Thyroid gland (tissue), 4 donors: ENCODE measurements at regions not wholly inside any gene's neighbourhood (a gene's known extent, or its start where the extent isn't known, plus 50 kb on each side); places are given as distances from the start of the nearest gene placed in this dataset.

Experiments
- DNase-seq, 2 donors: peaks; one replicate each; pipeline ENCODE4 v3.0.0-alpha.2; 2019
- H3K27ac ChIP-seq, 3 donors: fragments of 200-600 bp; sonication (generic); 1 replicate in 2 of 3; 2 replicates in 1 of 3; pipeline ENCODE4 v1.5.1; 2016 to 2019; ENCODE audit warnings: mild to moderate bottlenecking in 1 of 3, moderate library complexity in 1 of 3
- H3K27me3 ChIP-seq: fragments of 200-600 bp; sonication (generic); one replicate; pipeline ENCODE4 v1.5.1; 2019
- H3K36me3 ChIP-seq, 2 donors: fragments of 200-600 bp; sonication (generic); one replicate each; pipeline ENCODE4 v1.5.1; 2016 to 2019
- H3K4me1 ChIP-seq, 2 donors: fragments of 200-600 bp; sonication (generic); one replicate each; pipeline ENCODE4 v1.5.1; 2017 to 2019
- H3K4me3 ChIP-seq, 3 donors: fragments of 200-600 bp; sonication (generic); replicated peaks in 1 of 3; 1 replicate in 2 of 3; 2 replicates in 1 of 3; pipeline ENCODE4 v1.5.1; 2016; ENCODE audit warnings: mild to moderate bottlenecking in 1 of 3
- H3K9me3 ChIP-seq: fragments of 200-600 bp; sonication (generic); one replicate; pipeline ENCODE4 v1.5.1; 2017
- POLR2A ChIP-seq, 2 donors: fragments of 450-650 bp; IDR thresholded peaks; one replicate each; pipeline ENCODE4 v1.6.1; 2017; ENCODE audit warnings: antibody characterized with exemption in 2 of 2, mild to moderate bottlenecking in 2 of 2, moderate library complexity in 1 of 2
- WGBS, 2 donors: methylation state at CpG; one replicate each; pipeline ENCODE4 v1.1.5; 2017; 5-methylcytosine and 5-hydroxymethylcytosine counted together
- intact Hi-C: fragments of 100-400 bp; cut with DNase I; formaldehyde crosslinking; loops from one replicate; pipeline ENCODE4 v1.15.1; 2023
- TF ChIP-seq, protein P1 (sequence below), 6 experiments: fragments of 200-600 bp in 3 of 6; fragments of 450-650 bp in 3 of 6; sonication (generic) in 3 of 6; IDR thresholded peaks; one replicate each; pipeline ENCODE4 v1.5.1; 2016 to 2019; ENCODE audit warnings: antibody characterized with exemption in 6 of 6, mild to moderate bottlenecking in 2 of 6, inconsistent platforms in 1 of 6, moderate library complexity in 1 of 6

GRCh38 chr2:182589121-182589520 lies 126.9 kb upstream of the DNAJC10 start:
- no peaks in the 10 kb centered on the region for H3K4me1 ChIP-seq
- no peaks in the 10 kb centered on the region for H3K27me3 ChIP-seq
- no peaks in the 10 kb centered on the region for H3K9me3 ChIP-seq
- H3K4me3 ChIP-seq: no peak overlapping the region
- TF ChIP-seq, protein P1, sequence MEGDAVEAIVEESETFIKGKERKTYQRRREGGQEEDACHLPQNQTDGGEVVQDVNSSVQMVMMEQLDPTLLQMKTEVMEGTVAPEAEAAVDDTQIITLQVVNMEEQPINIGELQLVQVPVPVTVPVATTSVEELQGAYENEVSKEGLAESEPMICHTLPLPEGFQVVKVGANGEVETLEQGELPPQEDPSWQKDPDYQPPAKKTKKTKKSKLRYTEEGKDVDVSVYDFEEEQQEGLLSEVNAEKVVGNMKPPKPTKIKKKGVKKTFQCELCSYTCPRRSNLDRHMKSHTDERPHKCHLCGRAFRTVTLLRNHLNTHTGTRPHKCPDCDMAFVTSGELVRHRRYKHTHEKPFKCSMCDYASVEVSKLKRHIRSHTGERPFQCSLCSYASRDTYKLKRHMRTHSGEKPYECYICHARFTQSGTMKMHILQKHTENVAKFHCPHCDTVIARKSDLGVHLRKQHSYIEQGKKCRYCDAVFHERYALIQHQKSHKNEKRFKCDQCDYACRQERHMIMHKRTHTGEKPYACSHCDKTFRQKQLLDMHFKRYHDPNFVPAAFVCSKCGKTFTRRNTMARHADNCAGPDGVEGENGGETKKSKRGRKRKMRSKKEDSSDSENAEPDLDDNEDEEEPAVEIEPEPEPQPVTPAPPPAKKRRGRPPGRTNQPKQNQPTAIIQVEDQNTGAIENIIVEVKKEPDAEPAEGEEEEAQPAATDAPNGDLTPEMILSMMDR (IDR thresholded peaks at IDR 0.05): no peak
- no peak for TF ChIP-seq POLR2A (IDR thresholded peaks at IDR 0.05)
- no peaks in the 10 kb centered on the region for H3K36me3 ChIP-seq
- intact Hi-C loops: no loop called here
- no peak overlapping the region for H3K27ac ChIP-seq
- DNase-seq: no peak

GRCh38 chr2:182591774-182592173 lies 124.3 kb upstream of the DNAJC10 start:
- Histone ChIP-seq H3K27me3 (no peaks in the 10 kb centered on the region), H3K4me3 (no peak overlapping the region), H3K36me3 (no peaks in the 10 kb centered on the region), H3K27ac (no peak overlapping the region), H3K4me1 (no peaks in the 10 kb centered on the region), H3K9me3 (no peaks in the 10 kb centered on the region)
- TF ChIP-seq, protein P1 (IDR thresholded peaks at IDR 0.05): no peak
- TF ChIP-seq POLR2A (IDR thresholded peaks at IDR 0.05): no peak
- DNase-seq: no peak
- 41 to 74% methylated on average over 1 of the region's 1 CpG for WGBS, 2 donors
- intact Hi-C loops: no loop called here

GRCh38 chr2:182592691-182593393 lies 123.2 kb upstream of the DNAJC10 start:
- H3K27ac ChIP-seq: no peak overlapping the region
- H3K27me3 ChIP-seq: no peaks in the 10 kb centered on the region
- H3K4me3 ChIP-seq: no peak overlapping the region
- no peak for DNase-seq
- peaks cover 0 to 2% of the 10 kb centered on the region in 2 donors for H3K4me1 ChIP-seq
- no peaks in the 10 kb centered on the region for H3K36me3 ChIP-seq
- intact Hi-C loops: no loop called here
- 93 to 94% methylated on average over 4 of the region's 4 CpGs for WGBS, 2 donors
- TF ChIP-seq, protein P1 (IDR thresholded peaks at IDR 0.05): no peak
- no peak for TF ChIP-seq POLR2A (IDR thresholded peaks at IDR 0.05)
- H3K9me3 ChIP-seq: no peaks in the 10 kb centered on the region

GRCh38 chr2:182593394-182593975 lies 122.6 kb upstream of the DNAJC10 start:
- Histone ChIP-seq H3K27ac (no peak overlapping the region), H3K4me1 (peaks cover 0 to 5% of the 10 kb centered on the region in 2 donors), H3K9me3 (no peaks in the 10 kb centered on the region), H3K36me3 (no peaks in the 10 kb centered on the region), H3K27me3 (no peaks in the 10 kb centered on the region), H3K4me3 (no peak overlapping the region)
- intact Hi-C loops: no loop called here
- no peak for TF ChIP-seq POLR2A (IDR thresholded peaks at IDR 0.05)
- TF ChIP-seq, protein P1 (IDR thresholded peaks at IDR 0.05): no peak
- 64 to 69% methylated on average over 3 of the region's 3 CpGs for whole genome bisulfite sequencing, 2 donors
- no peak for DNase-seq

GRCh38 chr2:182594286-182594685 lies 121.8 kb upstream of the DNAJC10 start:
- TF ChIP-seq POLR2A (IDR thresholded peaks at IDR 0.05): no peak
- TF ChIP-seq, protein P1 (IDR thresholded peaks at IDR 0.05): no peak
- H3K9me3 ChIP-seq: no peaks in the 10 kb centered on the region
- peaks cover 3 to 5% of the 10 kb centered on the region in 2 donors for H3K4me1 ChIP-seq
- DNase-seq: no peak
- intact Hi-C loops: no loop called here
- 93 to 94% methylated on average over 1 of the region's 1 CpG for WGBS, 2 donors
- H3K27ac ChIP-seq: no peak overlapping the region
- H3K36me3 ChIP-seq: no peaks in the 10 kb centered on the region
- H3K27me3 ChIP-seq: no peaks in the 10 kb centered on the region
- H3K4me3 ChIP-seq: no peak overlapping the region
